Loucy (cell line): ENCODE measurements at regions not wholly inside any gene's neighbourhood (a gene's known extent, or its start where the extent isn't known, plus 50 kb on each side); places are given as distances from the start of the nearest gene placed in this dataset.

ENCODE experiments used
- CTCF ChIP-seq: fragments of 200-600 bp; sonication (generic); conservative IDR thresholded peaks from 2 replicates; pipeline ENCODE4 v1.5.1; 2014; ENCODE audit warnings: mild to moderate bottlenecking, antibody characterized with exemption, low read length
- EZH2phosphoT487 ChIP-seq: fragments of 200-600 bp; IDR thresholded peaks from 2 replicates; pipeline ENCODE4 v1.6.1; 2018; ENCODE audit warnings: antibody characterized with exemption, mild to moderate bottlenecking, moderate library complexity, borderline replicate concordance

- TF ChIP-seq CTCF, result no peak
- no peak for TF ChIP-seq EZH2phosphoT487
Measured at GRCh38 chr18:23377669-23378301, 75.3 kb upstream of the RIOK3 start.
